HG02885 (cell line): ENCODE measurements at regions not wholly inside any gene's neighbourhood (a gene's known extent, or its start where the extent isn't known, plus 50 kb on each side); places are given as distances from the start of the nearest gene placed in this dataset.

Experiments used
- ATAC-seq: cut with Tn5 transposase; IDR thresholded peaks from one replicate; pipeline ENCODE4 v1.9.1; 2021; ENCODE audit warnings: mild to moderate bottlenecking; ENCODE audit not compliant: unreplicated experiment, poor library complexity

DNA sequence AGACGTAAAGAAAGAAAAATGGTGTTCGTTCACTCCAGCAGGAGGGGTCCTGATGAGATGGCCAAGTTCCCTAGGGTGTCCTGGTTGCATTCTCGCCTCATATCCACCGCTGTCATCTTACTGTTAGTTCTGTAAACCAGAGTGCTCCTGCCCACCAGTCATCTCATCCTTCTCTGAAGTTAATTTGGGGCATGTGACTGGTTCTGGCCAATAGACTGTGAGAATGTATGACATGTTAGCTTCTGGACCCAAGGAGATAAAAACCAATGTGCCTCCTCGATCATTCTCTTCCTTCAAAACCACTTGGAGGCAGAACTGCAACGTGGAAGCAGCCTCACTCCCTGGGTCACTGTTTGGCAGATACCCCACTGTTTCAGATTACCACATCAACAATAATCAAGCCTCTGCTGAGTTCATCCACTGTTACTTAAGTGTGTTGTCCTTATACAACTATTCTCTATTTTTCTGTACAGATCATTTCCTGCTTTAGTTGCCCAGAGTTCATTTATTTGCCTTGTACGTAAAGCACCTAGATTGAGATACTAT is 759.1 kb downstream of the TSN start:
- no peak for ATAC-seq

DNA sequence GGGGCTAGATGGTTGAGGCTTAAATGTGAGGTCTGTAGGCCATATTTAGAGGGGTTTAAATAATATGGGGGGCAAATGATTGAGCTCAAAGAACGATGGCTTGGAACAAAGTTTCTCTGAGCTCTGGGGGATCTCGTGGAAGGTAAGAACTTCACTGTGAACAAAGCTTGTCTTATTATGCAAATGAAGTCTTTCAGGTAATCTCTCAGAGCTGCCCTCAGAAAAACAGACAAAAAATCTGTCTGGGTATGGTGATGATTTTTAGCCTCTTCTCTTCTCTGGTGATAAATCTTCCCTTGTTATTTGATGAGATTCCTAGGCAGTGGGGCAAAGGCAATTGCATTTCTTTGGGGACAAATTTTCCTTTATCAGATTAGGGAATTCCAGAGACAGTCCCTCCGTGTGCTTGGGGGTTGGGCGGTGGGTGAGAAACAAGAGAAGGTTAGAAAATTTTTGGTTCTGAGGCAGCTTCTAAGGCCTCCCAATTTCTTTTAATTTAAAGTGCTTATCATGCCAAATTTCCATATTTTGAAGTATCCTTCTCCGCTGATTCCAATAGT is 760.4 kb downstream of the TSN start:
- ATAC-seq: no peak

DNA sequence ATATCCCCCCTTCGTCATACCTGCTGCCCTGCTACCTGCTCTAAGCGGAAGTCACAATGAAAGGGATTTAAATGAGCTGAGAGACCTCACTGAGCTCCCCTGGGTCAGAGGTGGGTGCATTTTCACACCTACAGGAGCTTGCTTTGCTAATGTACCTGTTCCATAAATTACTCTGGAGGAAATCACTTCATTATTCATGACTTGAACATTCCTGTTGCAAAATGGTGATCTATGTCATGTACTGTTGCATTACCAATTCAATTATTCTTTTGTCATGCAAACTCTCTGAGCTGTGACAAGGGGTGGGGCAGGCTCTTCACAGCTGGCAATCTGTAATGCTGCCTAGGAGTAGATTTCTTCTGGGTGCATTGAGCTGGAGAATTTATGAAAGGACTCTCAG is 761.3 kb downstream of the TSN start:
- no peak for ATAC-seq

DNA sequence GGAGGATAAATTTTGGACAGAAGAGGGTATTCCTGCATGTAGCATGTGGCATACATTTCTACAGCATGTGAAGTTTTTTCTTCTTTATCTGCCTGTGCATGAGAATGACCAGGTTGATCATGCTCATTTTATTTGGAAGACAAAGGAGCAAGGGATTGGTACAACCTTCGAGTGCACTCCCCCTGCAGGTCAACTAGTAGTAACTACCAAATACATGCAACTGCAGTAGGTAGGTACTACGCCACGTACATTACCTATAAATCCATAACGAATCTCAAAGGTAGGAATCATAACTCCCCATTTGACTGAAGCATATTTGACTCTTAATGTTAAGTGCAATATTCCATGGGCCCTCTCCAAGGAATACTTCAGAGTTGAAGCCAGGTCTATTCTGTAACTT is 763.9 kb downstream of the TSN start:
- ATAC-seq: no peak

DNA sequence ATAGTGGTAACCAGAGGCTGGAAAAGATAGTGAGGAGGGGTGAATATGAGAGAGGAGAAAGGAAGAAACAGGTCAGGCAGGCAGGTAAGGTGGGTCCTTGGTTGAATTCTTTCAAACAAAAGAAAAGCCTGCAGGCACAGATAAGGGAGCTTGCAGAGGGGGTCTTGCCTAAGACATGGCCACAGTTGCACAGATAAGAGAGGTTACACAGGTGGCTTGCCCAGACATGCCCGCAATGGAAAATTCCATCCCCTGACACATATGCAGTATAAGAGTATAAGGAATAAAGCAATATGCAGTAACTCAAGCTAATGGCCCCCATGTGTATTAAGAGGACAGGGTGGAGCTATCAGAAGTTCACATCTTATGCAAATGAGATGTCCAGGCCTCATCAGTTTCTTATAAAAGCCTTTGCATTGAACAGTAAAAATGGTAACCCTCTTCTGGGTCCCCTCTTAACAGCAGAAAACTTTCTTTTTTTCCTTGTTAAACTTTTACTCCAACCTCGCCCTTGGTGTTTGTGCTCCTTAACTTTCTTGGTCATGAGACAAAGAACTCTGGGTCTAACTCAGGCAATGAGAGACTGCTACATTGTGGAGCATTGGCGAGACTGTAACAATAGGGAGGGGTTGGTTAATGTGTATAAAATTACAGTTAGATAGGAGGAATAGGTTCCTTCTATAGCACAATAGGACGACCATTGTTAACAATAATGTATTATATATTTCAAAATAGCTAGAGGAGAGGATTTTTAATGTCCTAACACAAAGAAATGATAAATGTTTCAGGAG is 764.6 kb downstream of the TSN start:
- ATAC-seq: no peak

DNA sequence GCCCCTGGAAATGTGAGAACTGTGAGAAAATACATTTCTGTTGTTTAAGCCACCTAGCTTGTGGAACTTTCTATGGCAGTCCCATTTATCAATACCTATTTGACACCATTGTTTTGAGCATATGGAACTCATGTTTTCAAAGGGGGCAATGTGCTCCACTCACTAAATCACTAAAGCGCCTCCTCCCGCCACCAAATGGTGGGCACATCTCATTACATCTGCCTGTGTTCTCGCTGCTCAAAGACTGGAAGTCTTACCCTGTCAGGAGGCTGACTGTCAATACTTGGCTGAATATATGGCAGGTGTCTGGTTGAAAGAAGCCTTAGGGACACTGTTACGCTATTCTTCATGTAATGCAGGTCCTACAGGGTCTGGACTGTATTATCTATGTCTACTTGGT is 767.7 kb downstream of the TSN start:
- ATAC-seq: no peak

DNA sequence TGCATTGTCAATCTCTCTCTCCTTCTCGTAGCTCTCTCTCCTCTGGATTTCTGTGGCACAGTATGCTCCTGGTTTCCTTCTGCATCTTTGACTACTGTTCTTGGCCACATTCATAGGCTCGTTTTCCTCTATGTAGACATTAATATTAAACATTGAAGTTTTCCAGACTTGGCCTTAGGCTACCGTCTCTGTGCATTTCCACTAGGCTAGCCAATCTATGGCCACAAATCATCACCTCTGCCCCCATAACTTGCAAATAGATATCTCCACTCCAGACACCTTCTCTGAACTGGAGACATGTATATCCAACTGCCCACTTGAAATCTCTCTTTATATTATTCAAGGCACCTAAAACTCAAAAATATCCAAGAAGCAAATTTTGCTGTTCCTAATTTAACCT is 768.5 kb downstream of the TSN start:
- no peak for ATAC-seq

DNA sequence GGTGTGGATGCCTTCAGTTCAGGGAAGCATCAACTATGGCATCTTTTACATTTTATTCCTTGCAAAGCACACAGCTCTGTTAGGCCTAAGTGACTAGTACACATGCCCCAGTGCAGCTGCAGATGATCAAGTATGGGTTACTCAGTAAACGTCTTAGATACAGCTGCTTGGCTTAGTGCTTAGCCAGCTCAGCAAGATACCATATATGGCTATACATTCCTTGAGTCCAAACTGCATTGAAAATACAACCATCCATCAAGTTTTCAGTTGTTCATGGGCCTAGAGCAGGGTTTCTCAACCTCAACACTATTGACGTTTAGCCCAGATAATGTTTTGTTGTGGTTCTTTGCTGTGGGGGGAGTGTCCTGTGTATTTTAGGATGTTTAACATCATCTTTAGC is 769.9 kb downstream of the TSN start:
- no peak for ATAC-seq

DNA sequence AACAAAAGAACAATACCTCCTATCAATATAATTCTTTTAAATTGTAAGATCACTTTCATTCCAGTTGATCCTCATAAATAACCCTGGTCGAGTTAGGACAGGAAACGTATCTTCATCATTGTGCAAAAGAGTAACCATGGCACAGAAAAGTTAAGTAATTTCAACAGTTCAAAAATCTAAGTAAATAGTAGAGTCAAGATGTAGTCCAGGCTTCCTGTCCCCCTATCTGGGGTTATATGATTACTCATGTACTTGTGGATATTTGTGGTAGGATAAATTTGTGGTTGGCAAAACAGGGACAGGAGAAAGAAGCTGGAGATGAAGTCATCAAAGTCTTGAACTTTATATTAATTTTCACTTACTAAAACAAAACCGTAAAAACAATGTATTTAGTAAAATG is 772.6 kb downstream of the TSN start:
- no peak for ATAC-seq

DNA sequence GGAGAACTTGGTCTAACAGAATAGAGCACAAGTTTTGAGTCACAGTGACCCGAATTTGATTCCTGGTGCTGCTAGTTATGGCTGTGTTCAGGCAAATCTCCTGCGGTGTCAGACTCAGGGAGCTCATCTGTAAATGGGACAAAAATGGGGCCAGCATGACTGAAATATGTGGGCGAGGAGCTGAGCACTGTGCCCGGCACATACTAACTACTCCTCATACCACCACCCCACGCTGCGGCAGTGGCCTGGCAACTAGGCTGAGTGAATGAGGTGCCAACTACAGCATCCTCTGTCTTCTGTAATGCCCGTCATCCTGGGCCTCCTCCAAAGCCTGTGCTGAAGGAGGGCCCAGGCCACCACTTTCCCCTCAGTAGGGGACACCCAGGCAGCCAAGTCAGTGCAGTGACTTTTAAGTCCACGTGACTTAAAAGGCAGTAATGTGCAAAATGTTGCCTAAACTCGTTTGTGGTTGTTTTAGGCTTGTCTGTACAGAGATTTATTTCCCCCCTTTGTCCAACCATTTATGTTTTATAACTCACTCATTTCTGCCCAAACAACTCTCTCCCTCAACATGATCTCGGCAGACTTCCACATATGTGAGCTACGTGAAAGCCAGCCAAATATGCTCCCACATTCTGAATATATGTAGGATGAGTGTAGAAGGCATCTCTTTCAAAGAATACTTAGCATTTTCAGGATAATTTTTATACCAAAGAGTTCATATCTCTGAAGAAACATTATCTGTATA is 773.7 kb downstream of the TSN start:
- no peak for ATAC-seq

DNA sequence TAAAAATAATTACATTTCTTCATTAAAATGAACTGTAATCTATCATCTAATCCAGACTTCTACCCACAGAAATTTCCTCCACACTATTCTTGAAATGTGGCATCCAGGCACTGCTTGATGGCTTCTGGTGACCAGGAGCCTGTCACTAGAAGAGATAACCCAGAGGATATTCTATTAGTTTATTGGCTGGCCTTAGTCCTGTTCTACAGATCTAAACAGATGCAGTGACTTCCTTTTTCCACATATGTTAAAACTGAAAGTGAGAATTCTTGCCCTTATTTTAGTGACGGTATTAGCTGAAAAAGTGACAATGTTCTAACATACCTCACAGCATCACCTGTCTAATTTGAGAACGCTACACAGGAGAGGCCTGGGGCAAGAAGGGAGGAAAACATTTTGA is 775.4 kb downstream of the TSN start:
- no peak for ATAC-seq

DNA sequence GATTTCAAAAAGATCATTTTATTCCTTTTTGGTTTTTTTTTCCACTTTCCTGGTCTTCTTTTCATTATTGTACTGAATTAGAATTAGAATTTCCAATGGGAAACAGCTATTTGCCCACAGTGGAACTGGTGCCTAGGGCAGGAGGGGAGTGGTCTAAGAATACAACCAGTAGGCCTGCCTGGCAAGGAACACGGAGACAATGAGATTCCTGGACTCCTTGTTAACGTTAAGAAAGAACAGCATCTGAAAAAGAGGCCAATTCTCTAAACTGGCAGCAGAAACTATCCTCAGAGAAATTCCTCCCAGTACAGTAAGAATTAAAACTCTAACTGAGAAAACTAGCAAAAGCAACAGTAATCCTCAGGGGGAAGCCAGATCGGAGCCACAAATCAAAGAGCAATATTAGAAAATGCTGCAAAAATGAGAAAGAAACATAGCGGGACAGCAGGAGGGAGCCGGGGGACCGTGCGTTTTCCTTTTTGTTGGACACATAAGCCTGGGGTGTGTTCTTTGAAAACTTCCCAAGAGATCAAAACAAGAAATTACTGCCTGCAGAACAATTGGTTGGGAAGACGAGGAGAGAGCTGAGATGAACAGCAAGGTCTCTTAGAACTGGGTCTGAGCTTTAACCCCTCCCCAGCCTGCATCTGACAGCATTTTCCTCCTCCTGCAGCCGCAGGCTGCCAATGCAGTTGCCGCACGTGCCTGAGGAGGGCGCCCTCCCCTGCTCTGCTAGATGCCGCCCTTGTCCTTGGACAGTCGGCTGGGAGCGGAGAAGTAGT is 776.0 kb downstream of the TSN start:
- no peak for ATAC-seq

DNA sequence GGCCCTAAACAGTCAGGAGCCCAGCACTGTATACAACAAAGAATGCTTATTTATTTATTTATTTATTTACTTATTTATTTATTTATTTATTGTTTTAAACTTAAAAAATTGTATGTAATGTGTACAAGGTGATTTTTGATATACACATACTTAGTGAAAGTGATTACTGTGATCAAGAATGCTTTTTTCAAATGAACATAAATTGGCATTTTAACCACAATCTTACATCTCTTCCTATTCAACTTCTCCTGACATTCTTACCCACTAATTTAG is 776.6 kb downstream of the TSN start:
- ATAC-seq: no peak

DNA sequence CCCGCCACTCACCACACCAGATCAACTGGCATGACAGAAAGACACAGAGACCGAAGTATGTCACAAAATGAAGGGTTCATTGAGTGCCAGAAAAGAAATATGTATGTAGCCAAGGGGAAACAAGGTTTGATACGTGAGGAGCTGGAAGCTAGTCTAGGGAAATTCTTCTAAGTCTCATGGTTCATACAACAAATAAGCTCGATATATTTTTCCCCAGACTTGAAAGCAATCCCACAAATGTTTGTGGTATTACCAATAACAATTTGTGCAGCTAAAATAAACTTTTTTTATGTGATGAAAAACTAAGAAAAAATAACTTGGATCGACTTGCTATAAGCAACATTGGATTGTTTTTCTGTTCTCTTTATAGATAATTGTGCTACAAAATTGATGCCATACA is 777.0 kb downstream of the TSN start:
- ATAC-seq: no peak

DNA sequence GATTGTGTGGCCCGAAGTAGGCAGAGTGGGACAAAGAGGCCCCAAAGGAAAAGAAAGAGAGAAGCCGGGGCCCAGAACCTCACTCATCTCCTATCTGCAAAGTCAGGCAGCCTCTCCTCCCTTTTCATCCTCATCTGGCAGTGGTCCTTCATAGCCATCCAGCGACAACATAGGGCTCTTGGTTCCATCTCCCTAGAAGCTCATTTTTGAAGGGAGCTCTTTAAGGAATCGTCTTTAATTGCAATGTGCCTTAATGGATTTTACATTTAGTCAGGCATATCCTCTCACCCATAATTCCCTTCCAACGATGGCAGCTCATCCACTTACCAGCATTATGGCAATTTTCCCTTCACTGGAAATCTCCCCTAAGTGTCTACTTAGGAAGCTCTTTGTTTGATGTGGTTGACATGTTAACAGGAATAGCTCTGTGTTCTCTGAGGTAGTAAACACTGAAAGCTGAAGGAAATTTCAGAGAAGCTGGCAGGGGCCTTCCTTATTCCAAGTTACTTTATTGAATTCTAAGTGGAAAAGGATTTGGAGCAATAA is 780.6 kb downstream of the TSN start:
- ATAC-seq: no peak

DNA sequence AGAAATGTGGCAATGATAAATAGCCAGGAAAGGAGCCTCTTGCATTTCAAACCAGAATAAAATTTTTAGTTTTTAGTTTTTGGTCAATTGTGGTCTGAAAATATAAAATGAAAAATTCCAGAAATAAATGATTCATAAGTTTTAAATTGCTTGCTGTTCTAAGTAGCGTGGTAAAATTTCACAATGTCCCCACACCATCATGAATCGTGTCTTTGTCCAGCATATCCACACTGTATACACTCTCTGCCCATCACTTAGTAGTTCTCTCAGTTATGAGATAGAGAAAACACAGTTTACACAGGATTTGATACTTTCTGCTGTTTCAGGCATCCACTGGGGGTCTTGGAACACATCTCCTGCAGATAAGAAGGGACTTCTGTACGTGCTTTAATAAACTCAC is 783.9 kb downstream of the TSN start:
- no peak for ATAC-seq

DNA sequence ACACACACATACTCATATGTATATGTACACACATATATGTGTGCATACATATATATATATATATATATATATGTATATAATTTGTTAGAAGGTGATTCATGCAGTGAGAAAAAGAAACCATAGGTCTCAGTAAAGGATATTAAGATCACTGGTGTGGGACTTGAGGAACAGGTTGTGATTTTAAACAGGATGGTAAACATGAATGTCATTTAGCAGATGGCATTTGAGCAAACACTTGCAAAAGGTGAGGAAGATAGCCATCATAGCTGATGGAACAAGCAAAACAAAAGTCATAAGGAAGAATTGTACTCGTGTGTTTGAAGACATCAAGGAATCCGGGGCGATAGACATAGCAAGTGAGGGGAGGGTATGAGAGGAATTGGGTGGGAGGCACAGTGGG is 784.5 kb downstream of the TSN start:
- no peak for ATAC-seq

DNA sequence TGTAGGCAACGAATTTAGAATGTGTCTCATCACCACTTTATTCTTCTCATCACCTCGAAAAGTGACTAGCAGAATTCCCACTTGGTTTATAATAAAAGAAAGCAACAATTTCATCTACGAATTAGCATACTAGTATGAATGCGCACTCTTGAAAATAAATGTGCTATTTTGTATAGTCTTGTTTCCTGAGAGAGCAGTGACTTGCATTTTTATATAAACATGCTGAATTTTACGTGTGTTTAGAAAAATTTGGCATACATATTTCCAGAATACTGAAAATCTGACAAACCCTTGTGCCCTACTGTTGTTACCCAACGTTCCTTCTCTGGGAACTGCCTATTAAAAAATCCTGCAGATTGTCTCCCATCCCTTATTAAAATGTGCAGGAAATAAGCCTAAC is 786.8 kb downstream of the TSN start:
- ATAC-seq: no peak

DNA sequence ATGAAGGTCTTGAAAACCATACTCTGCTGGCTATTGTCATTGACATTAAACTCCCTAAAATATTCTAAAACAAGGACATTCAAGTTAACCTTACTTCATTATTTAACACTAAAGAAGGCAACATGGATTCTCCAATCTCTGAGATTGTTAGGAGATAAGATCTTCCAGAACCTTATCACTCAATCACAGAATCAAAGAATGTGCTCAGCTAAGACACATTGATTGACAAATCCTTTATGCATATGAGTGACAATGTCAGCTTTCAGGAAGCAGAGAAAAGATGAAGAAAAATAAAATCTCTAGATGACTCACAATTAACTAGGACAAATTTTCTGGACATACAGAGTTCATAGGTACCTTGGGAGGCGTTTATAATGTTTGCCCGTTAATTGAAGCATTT is 787.2 kb downstream of the TSN start:
- no peak for ATAC-seq

DNA sequence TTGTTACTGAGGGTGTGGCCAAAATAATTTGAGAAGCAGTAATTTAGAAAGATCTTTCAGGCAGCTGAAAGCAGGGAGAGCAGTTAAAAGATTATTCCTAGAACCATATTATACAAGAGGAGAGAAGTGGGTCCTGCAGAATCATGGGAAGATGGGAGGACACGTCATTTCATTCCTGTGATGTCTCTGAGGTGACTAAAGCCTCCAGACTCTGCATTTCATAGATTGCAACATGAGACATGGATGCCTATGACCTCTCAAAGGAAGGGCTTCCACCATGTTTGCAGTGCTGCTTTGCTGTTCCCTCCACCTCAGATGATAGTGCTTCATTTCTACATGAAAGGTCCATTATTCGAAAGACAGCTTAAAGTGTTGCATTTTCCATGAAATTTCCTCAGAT is 788.4 kb downstream of the TSN start:
- ATAC-seq: no peak

DNA sequence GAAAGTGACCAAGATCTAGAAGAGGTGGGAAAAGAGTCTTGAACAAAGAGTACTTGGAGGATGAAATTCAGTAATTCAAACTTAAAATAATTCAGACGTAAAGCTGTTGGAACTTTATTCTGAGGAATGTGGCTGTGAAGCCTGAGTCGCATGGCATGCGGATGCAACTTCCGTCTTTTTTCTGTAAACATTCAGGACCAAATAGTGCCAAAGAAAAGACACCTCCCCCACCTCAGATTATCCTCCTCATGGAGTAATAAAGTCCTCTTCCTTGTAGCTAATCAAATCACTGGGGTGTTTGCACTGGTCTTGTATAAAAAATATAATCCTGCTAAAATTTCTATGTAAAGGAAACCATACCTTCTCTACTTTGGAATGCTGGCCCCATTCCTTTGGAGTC is 790.4 kb downstream of the TSN start:
- no peak for ATAC-seq
